RCC 7860 (cell line): ENCODE measurements at regions not wholly inside any gene's neighbourhood (a gene's known extent, or its start where the extent isn't known, plus 50 kb on each side); places are given as distances from the start of the nearest gene placed in this dataset.

ENCODE experiments used
- DNase-seq: peaks from one replicate; pipeline ENCODE4 v3.0.0-alpha.2; 2015; ENCODE audit warnings: low spot score
- FAIRE-seq: peaks from 2 replicates; lab custom pipeline; 2012; peaks lifted over from hg19 to GRCh38; lab: Jason Lieb, UNC

DNA sequence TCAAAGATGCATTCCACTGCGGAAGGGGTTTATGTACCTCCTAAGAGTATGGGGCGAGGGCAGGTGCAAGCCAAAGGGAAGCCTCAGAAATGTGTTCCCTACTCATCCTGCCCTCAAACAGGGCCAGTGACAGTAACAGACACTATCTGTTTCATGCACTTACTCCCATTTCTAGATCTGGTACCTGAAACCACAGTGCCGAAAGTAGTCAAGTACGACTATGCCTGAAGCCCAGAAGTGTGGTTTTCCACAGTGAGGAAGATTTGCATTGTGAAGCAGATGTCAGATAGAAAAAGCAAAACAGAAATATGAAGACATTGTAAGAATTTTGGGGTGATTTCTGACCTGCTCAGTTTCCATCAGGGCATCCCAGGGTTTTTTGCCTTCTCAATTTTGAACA is 748.7 kb downstream of the RNF144A start:
- FAIRE-seq, result no peak

DNA sequence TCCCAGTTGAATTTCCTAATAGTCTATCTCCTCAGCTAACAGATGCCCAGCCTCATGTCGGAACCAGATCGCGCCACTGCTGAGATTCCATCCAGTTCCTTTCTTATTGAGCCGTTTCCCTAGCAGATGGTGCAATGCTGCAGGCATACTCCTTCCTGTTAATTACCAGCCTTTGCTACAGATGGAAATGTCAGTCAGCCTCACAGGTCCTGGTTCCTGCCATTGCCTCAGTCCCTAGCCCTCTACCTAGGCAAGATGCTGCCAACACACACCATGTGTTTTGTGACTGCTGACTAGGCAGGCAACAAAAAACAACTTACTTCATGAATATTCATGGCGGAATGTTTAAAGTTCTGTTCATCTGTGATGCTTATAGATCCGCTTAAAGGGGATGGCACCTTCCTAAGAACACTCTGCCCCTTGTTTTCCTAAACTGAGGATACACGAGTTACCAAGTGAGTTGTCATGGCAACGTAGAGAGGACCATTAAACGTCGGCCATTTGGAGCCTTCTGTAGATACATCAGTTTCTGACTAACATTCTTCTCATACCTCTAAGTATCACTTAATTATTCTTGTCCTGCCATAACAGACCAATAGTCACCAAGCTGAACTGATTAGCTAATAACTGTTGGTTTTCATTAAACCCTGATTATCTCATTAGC is 749.5 kb downstream of the RNF144A start:
- no peak for FAIRE-seq
- no peak for DNase-seq

More for the DNA sequence above, 748.7 kb downstream of the RNF144A start:
- DNase-seq, result no peak

DNA sequence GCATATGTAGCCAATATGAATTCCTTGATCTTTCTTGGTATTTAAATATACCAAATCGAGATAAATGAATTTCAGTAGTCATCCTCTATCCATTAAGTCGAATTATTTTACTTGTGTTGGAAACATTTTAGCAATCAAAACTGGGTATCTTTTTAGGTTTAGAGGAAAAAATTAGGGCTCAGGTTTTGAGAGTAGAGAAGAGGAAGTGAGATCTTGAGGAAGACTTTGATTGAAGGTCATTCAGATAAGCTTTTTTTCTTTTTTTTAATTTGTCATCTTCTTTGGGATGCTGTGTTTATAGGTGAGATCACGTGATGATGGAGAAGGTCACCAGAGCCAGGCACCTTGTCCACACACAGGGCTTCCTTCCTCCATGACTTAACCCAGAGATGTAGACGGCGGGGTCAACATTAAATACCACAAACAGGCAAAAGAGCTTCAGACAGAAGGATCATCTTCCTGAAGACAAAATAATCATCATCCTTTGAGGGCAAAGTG is 750.1 kb downstream of the RNF144A start:
- no peak for DNase-seq
- no peak for FAIRE-seq

DNA sequence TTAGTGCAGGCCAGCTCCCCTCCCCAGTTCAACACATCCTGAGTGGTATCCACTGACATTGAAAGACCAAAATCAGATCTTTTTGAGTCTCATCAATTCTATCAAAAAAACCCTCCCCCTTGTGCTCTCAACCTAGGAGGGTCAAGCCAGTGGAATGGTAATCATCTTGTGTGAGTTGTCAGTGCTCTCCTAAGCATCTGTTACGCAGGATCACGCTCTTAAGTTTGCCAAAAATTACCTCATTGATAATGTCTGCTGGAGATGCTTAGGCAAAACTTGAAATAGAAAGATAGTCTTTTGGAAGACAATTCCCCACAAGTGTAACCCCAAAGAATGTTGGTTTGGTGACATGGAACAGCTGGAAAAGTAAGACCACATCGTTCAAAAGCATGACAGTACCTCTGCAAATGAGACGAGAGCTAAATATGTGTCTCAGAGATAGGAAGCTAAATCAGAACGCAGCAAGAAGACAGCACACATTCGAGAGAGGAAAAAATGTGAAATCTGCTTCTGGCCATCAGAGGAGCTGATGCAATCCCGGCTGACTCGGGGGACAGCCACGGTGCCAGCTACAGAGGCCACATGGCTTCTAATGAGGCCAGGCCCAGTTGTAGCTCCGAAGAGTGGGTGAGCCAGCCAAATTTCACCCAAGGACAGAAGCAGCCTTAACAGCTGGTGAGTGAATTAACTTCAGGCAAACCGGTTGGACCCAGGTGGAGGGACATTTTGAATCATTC is 753.9 kb downstream of the RNF144A start:
- DNase-seq (no peak), FAIRE-seq (no peak)

DNA sequence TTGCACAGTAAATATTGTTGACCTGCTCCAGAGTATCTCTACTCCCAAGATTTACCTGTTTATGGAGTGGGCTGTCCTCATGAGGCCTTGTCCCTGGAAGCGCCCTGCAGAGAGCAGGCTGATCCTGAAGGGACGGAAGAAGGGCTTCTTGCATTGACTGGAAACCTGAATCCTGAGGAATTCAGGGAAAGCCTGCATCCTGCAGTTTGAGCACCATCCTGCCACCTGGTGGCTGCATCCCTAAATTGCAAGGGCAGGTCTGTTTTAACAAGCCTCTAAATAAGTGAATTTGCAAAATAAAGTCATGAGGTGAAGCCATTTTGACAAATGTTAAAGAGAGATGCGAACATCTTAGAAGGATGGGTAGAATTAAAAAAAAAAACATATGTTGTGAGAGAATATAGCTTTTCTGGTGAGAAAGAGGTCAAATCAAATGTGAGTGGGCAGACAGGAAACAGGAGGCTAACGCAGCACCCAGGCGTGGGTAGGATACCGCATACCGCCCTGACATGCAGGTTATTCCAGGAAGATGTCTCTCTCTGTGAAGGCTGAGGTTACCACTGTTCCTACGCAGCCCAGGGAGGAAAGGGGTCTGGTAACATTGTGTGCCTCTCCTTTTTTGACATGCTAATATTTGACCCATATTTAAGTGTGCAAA is 754.9 kb downstream of the RNF144A start:
- FAIRE-seq, result peak; percentile 11
- peak; percentile 8 for DNase-seq

DNA sequence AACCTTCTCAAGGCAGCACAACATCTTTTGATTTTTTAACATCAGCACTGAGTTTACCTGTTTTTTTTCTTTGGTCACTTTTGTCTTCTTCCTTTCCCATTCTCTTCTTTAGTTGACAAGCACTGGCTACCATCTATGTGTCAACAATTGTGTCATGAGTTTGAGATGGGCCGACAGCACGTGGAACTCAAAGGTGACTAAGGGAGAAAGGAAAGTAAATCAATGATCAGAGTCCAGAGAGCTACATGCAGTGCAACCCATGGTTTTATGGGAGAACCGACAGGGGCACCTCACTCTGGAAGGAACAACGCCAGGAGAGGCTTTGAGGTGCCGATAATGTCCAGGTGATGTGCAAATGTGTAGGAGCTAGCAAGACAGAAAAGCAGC is 755.5 kb downstream of the RNF144A start:
- DNase-seq (no peak), FAIRE-seq (no peak)

DNA sequence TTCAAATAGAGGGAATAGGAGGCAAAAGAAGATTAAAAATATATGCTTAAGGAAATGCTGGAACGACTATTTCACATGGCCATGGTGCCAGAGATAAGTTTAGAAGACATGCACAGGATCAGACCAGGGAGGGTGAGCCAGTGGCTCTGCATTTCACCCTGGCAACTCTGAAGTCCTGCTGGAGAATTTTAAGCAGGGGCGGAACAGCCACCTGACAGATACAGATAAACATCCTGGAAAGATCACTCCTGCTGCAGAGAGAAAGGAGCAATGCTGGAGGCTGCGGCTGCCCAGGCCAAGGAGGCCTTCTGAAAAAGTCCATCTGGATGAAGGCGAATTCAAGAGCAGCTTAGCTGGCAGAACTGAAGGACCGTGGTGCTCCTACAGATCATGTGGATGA is 755.9 kb downstream of the RNF144A start:
- FAIRE-seq (no peak), DNase-seq (no peak)

DNA sequence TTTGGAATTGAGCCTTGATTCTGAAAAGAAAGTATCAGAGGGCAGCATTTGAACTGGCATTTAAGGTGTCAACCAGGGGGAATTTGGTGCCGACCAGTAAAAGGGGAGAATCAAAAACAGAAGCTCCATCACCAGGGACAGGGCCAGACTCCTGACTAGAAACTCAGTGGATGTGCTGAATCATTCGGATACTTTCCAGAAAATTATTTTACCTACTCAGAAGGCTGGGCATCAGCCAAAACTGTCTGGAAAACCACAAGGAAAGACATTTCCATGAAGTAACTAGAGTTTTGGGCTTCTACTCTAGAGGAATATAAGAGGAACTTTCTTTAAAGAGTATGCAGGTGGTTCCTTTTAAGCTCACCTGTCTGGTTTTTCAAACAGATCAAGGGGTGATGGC is 756.6 kb downstream of the RNF144A start:
- DNase-seq (no peak), FAIRE-seq (no peak)

DNA sequence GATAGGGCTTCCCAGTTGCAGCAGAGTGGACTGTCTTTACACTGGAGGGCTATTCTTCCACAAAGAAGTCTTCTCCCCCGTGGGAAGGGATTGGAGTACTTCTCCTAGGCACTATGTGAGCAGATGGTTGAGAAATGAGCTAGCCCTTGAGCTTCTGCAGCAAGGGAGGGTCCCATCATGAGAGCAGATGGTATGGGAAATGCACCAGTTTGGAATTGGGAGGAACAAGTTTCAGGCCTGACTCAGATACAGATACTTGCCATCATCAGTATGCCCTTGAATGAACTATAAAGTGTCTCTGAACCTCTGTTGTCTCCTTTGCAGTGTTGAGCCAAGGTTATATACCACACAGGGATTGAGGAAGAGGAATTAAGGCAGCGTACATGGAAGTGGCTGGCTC is 757.4 kb downstream of the RNF144A start:
- FAIRE-seq (no peak), DNase-seq (no peak)

DNA sequence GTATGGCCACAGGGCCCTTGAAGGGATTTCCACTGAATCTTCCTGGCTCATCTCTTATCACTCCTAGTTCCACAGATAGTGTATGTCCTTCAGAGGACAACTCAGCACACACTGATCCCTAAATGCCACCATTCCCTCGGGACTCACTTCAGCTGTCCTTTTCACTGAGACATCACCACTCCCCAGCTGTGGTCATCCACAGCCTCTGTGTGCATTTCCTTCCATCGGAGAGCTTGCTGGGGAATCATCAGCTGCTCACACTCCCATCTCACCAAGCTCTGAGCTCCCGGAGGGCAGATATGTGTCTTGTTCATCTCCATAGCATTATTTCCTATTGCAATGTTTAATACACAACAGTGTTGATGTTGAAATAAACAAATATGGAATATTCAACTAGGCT is 759.5 kb downstream of the RNF144A start:
- DNase-seq, result no peak
- no peak for FAIRE-seq

DNA sequence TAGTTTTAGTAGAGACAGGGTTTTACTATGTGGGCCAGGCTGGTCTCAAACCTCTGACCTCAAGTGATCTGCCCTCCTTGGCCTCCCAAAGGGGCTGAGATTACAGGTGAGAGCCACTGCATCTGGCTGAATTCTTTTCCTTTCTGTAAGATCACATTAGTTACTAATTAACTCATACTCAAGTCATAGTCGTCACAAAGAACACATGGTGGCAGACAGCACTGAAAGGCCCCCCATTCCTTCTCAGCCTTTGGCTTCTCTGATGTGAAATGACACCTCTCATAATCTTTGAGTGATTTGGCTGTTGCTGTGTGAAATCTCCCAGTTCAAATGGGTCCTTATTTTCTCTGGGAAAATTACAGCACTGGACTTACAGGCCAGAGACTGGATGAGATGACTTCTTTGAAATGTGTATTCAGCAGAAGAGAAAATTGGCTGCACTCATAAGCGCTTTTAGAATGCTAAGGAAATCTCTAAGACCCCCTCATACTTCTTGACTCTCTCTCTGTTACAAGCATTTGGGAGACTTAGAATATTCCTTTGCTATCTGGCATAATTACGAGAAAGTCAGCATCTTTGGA is 764.8 kb downstream of the RNF144A start:
- no peak for FAIRE-seq
- DNase-seq, result no peak

DNA sequence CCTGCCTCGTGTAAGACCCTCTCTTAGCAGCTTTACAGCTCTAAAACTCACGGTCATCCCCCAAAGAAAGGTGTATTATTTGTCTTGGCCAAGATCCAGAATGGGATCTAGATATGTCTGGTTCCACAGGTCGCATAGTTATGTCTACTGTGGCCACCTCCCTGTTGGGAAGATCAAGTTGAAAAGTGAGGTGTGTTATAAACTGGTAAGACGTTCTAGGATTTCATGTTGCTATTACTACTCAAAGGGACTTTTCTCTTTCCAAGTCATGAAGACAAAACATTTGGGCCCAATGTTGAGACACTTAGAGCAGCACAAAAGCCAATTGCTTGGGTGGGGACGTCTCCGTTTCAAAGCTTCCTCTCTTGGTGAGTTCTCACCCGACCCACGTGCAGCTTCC is 766.0 kb downstream of the RNF144A start:
- DNase-seq (no peak), FAIRE-seq (no peak)

DNA sequence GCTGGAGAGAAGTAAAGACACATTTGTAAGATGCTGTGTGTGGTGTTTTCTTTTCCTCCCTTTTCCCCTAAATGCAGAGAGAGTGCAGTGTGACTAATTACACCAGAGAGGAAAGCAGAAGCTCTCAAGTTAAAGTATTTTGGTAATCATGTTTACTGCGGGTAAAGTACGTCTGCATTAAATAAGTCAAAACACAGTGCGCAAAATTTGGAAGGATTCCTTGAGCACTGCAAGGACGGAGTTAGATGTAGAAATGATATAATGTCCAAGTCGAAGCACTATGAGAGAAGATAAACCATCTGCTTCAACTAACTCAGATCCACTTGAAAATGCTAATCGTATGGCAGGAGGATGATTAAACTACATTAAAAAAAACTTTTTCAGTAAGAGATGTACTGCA is 766.5 kb downstream of the RNF144A start:
- FAIRE-seq, result no peak
- DNase-seq, result no peak

DNA sequence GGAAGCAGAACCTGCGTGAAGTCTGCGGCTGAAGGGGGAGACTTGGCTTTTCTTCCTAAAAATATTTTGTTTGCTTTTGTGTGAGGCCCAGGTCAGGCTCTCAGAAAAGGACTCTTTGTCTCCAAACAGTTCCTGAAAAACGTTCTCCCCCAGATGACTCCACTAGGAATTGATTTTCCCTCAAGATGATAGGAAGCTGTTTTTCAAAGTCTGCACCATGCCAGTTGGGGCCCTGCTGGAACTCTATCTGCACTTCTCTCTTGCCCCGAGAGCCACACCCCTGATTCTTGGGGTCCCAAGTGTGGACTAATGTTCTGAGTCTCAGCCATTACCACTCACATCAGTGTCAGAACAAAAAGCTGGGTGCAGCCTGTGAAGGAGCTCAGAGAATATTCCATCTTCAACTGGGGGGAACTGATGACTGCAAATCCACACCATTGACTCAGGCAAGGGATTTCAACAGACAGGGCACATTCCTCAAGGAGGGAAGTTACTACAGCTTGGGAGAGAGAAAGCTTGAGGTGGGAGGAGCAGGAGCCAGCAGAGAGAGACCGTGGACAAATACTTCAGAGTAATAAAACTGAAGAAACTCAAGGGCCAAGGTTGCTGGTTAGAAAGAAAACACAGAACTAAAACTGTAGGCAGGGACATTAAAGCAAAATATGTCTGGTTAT is 768.3 kb downstream of the RNF144A start:
- FAIRE-seq (no peak), DNase-seq (peak; percentile 8)

DNA sequence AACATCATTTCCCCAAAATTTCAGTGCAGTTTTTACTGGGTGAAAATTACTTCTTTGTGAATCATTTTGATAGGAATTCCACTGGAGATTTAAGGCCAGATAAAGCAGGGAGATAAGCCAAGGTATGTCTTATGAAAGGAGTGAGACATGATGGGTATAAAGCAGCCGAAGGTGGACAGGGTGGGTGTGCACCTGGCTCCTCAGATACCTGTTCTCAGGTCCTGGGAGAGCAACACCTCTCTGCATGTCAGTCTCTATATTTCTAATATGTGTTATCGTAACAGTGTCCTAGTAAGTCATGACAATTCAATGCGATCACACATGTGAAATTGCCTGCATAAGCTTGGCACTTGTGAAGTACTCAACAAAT is 768.8 kb downstream of the RNF144A start:
- FAIRE-seq, result no peak
- no peak for DNase-seq

DNA sequence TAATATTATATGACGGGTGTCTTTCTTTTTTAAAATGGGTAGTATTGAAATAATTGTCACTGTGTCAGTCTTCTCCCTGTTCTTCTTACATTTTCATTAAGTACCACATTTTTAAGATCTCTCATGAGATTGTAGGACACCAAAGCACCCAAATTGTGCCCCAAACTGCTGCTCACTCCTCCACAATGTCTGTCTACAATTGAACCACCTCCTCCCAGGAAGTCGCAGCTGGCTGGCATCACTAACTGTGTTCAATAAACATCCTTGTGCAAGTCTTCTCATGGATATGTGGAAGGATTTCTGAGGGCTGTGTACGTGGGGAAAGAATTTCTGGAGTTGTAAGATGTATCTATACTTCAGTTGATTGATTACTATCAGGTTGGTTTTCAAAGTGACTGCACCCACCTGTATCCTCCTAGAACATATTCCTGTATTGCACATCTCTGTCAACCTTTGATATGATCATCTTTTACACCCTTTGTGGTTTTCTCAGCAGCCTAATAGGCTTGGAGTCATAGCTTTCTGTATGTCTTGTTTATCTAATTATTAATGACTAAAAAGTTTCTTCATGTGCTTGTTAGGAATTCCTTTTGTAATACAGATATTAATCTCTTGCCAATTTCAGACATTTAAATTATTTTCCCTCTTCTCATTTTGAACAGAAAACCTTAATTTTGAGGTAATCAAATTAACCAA is 774.9 kb downstream of the RNF144A start:
- FAIRE-seq (no peak), DNase-seq (no peak)

DNA sequence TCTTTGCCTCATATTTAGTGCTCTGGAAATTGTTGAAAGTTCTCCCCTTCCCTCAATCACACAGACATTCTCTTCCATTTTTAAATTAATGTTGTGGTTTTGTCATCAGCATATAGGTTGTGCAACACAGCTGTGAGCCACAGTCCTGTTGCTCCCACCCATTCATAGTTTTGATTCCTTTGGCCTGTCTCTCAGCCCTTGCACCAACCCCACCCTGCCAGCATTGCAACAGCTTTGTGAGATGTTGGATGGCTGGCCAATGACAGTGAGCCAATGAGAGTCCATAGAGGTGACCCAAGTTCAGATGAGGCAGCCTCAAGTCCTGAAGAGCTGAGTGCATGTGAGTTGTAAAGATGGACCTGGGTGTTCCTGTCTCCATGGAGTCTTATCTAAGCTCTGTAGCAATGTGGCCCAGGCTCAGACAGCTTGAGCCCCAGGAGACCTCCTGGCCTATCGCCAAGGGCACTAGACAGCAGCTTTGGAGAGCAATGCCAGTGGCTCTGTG is 775.5 kb downstream of the RNF144A start:
- no peak for FAIRE-seq

DNA sequence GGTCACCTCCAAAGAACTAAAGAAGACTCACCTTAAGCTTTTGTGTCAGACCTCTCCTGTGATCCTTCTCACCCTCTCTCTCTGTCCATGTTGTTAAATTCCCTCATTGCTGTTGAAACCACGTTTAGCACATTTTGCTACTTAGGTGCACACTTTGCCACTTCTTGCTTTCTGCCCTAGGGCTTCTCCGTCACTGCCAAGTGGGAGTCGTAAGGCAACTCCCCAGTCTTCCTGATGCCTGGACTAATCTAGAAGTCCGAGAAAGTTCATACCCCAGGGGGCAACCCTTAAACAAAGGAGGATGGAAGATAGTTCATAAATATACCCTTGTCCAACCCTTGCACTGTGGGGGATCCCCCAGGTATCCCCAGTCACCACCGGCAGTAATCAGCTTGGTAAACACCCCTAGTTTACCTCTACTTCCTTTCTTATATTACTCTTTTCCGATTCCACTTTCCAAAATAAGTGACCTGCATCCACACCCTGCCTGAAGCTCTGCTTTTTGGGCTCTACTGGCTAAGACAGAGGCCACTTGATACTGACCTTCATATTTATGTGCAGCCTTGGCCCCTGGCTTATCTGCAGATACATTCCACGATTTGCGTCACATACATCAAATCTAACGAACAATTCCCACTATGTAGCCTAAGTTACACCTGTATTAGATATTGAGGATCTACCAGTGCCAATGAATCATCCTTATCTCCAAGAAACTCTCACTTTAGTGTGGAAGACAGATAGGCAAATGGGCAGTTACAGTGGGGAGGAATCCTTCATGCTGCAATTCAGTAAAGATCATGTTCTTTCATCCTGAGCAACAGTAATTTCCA is 776.2 kb downstream of the RNF144A start:
- FAIRE-seq (no peak), DNase-seq (no peak)

More for the DNA sequence above, 775.5 kb downstream of the RNF144A start:
- DNase-seq, result no peak
